BJ (cell line): ENCODE measurements at regions not wholly inside any gene's neighbourhood (a gene's known extent, or its start where the extent isn't known, plus 50 kb on each side); places are given as distances from the start of the nearest gene placed in this dataset.
"Not testable (repeated sequence)": the region's sequence is repeated elsewhere in the genome, so short reads cannot be mapped to it uniquely, and the experiment has no call there.

Experiments
- CTCF ChIA-PET: fragments of 350-600 bp; formaldehyde crosslinking; extraction: SDS; loops from one replicate; lab custom pipeline; 2021; ENCODE audit warnings: antibody characterized with exemption, inconsistent platforms; lab: Yijun Ruan, JAX
- POLR2A ChIA-PET: fragments of 300-600 bp; sonication (Branson Sonifier 250); formaldehyde crosslinking; extraction: SDS; loops from one replicate; lab custom pipeline; 2021; ENCODE audit warnings: antibody characterized with exemption; lab: Charles Lee
- DNase-seq: peaks from one replicate; pipeline ENCODE4 v3.0.0-alpha.2; 2011; ENCODE audit warnings: low read depth
- H3K27me3 ChIP-seq: 2 replicates; pipeline ENCODE4 v1.6.0; 2011; ENCODE audit warnings: low read length; ENCODE audit not compliant: control insufficient read depth, insufficient read depth
- H3K36me3 ChIP-seq: 2 replicates; pipeline ENCODE4 v1.5.1; 2011; ENCODE audit warnings: low read length; ENCODE audit not compliant: control insufficient read depth, insufficient read depth
- H3K4me3 ChIP-seq: 2 replicates; pipeline ENCODE4 v1.5.1; 2011; ENCODE audit warnings: low read depth, mild to moderate bottlenecking, control low read depth, low read length
- CTCF ChIP-seq: IDR thresholded peaks from 2 replicates; pipeline ENCODE4 v1.5.1; 2011; ENCODE audit warnings: low read depth, mild to moderate bottlenecking, control low read depth, inconsistent platforms, low read length, moderate library complexity; ENCODE audit not compliant: insufficient read depth

- Histone ChIP-seq H3K27me3 (no peaks in the 10 kb centered on the region), H3K4me3 (no peak overlapping the region), H3K36me3 (no peaks in the 10 kb centered on the region)
- TF ChIP-seq CTCF = no peak
- POLR2A ChIA-PET = no interaction called here
- no peak for DNase-seq
- CTCF ChIA-PET = no interaction called here
Measured at GRCh38 chr6:95741045-95741444, 163.7 kb downstream of the MANEA start.

GRCh38 chr6:95742767-95743289 is 165.5 kb downstream of the MANEA start:
- H3K36me3 ChIP-seq = no peaks in the 10 kb centered on the region
- POLR2A ChIA-PET = no interaction called here
- no peak overlapping the region for H3K4me3 ChIP-seq
- no peak for DNase-seq
- CTCF ChIA-PET = no interaction called here
- no peaks in the 10 kb centered on the region for H3K27me3 ChIP-seq
- TF ChIP-seq CTCF = no peak

- no peak for TF ChIP-seq CTCF
- no peak for DNase-seq
- CTCF ChIA-PET = no interaction called here
- Histone ChIP-seq H3K27me3 (no peaks in the 10 kb centered on the region), H3K4me3 (no peak overlapping the region), H3K36me3 (no peaks in the 10 kb centered on the region)
- POLR2A ChIA-PET = no interaction called here
Measured at GRCh38 chr6:95743591-95743990, 166.3 kb downstream of the MANEA start.

- H3K27me3 ChIP-seq, DNase-seq, CTCF ChIA-PET, H3K4me3 ChIP-seq, H3K36me3 ChIP-seq, POLR2A ChIA-PET: not testable (repeated sequence)
Measured at GRCh38 chr6:95758236-95759069, 181.1 kb downstream of the MANEA start.

GRCh38 chr6:95767897-95768463 is 190.6 kb downstream of the MANEA start:
- POLR2A ChIA-PET = no interaction called here
- Histone ChIP-seq H3K4me3 (no peak overlapping the region), H3K36me3 (no peaks in the 10 kb centered on the region), H3K27me3 (no peaks in the 10 kb centered on the region)
- no peak for DNase-seq
- CTCF ChIA-PET = no interaction called here
- TF ChIP-seq CTCF = no peak
